IMR-90 (cell line): ENCODE measurements at regions not wholly inside any gene's neighbourhood (a gene's known extent, or its start where the extent isn't known, plus 50 kb on each side); places are given as distances from the start of the nearest gene placed in this dataset.
"Not testable (repeated sequence)": the region's sequence is repeated elsewhere in the genome, so short reads cannot be mapped to it uniquely, and the experiment has no call there.

Experiments used
- ATAC-seq: fragments of 200-7000 bp; cut with Tn5 transposase; 2 replicates; pipeline ENCODE4 v1.9.1; 2020; ENCODE audit warnings: low read depth, mild to moderate bottlenecking, moderate library complexity
- BruUV-seq: library from RNA; stranded (reverse); fragments of 400-500 nt; replicated peaks from 2 replicates; lab custom pipeline; 2021; lab: Mats Ljungman, UMichigan
- CTCF ChIA-PET: fragments of 300-600 bp; formaldehyde crosslinking; extraction: SDS; loops from one replicate; lab custom pipeline; 2021; ENCODE audit warnings: antibody characterized with exemption; lab: Yijun Ruan, JAX
- POLR2A ChIA-PET: fragments of 300-600 bp; sonication (Branson Sonifier 250); formaldehyde crosslinking; loops from one replicate; lab custom pipeline; 2022; ENCODE audit warnings: antibody characterized with exemption; ENCODE audit not compliant: unreplicated experiment; lab: Charles Lee
- DNase-seq: peaks from one replicate; pipeline ENCODE4 v3.0.0; 2013
- H2AFZ ChIP-seq: replicated peaks from 2 replicates; pipeline ENCODE3; 2013; ENCODE audit warnings: low read length, mild to moderate bottlenecking; ENCODE audit not compliant: poor library complexity
- H2AK5ac ChIP-seq: 2 replicates; pipeline ENCODE4 v1.6.1; 2013; ENCODE audit warnings: low read depth, low read length, inconsistent platforms
- H2AK9ac ChIP-seq: replicated peaks from 2 replicates; pipeline ENCODE3; 2013; ENCODE audit warnings: mild to moderate bottlenecking, low read depth, low read length, moderate library complexity; ENCODE audit not compliant: poor library complexity
- H2BK120ac ChIP-seq: 2 replicates; pipeline ENCODE4 v1.6.1; 2013; ENCODE audit warnings: low read depth, low read length, inconsistent platforms
- H2BK15ac ChIP-seq: 3 replicates; pipeline ENCODE4 v1.6.1; 2013; ENCODE audit warnings: low read depth, low read length, inconsistent platforms
- H2BK20ac ChIP-seq: 2 replicates; pipeline ENCODE4 v1.6.1; 2013; ENCODE audit warnings: low read depth, mild to moderate bottlenecking, inconsistent platforms, low read length, moderate library complexity
- H2BK5ac ChIP-seq: 2 replicates; pipeline ENCODE4 v1.6.1; 2013; ENCODE audit warnings: mild to moderate bottlenecking, low read depth, low read length, inconsistent platforms; ENCODE audit not compliant: poor library complexity, severe bottlenecking
- H3K14ac ChIP-seq: replicated peaks from 2 replicates; pipeline ENCODE4 v1.6.1; 2013; ENCODE audit warnings: low read depth, low read length, inconsistent platforms
- H3K18ac ChIP-seq: 2 replicates; pipeline ENCODE4 v1.6.1; 2013; ENCODE audit warnings: low read depth, low read length, control low read depth
- H3K23ac ChIP-seq: 2 replicates; pipeline ENCODE4 v1.6.1; 2013; ENCODE audit warnings: low read depth, low read length, inconsistent platforms
- H3K27ac ChIP-seq: 2 replicates; pipeline ENCODE4 v1.5.1; 2013; ENCODE audit warnings: mild to moderate bottlenecking, control low read depth, low read length; ENCODE audit not compliant: insufficient read depth
- H3K27me3 ChIP-seq: 2 replicates; pipeline ENCODE4 v1.6.1; 2013; ENCODE audit warnings: low read length; ENCODE audit not compliant: control insufficient read depth, insufficient read depth
- H3K36me3 ChIP-seq: 2 replicates; pipeline ENCODE4 v1.6.1; 2013; ENCODE audit warnings: low read length, mixed read lengths; ENCODE audit not compliant: control insufficient read depth, insufficient read depth
- H3K4ac ChIP-seq: 2 replicates; pipeline ENCODE4 v1.6.1; 2013; ENCODE audit warnings: low read depth, low read length, inconsistent platforms
- H3K4me1 ChIP-seq: 2 replicates; pipeline ENCODE4 v1.6.1; 2013; ENCODE audit warnings: low read length, mixed read lengths; ENCODE audit not compliant: control insufficient read depth, insufficient read depth
- H3K4me2 ChIP-seq: 2 replicates; pipeline ENCODE4 v1.6.1; 2013; ENCODE audit warnings: low read depth, mild to moderate bottlenecking, control low read depth, low read length, moderate library complexity
- H3K4me3 ChIP-seq: 2 replicates; pipeline ENCODE4 v1.5.1; 2013; ENCODE audit warnings: low read depth, mild to moderate bottlenecking, control low read depth, low read length, moderate library complexity; ENCODE audit not compliant: insufficient read depth
- H3K56ac ChIP-seq: 2 replicates; pipeline ENCODE4 v1.6.1; 2013; ENCODE audit warnings: low read length, inconsistent platforms; ENCODE audit not compliant: insufficient read depth; ENCODE audit errors: extremely low read depth
- H3K79me1 ChIP-seq, 2 experiments: 2 replicates each; pipeline ENCODE4 v1.6.1; 2013; ENCODE audit warnings: low read length in 2 of 2, inconsistent platforms in 1 of 2, low read depth in 1 of 2
- H3K9ac ChIP-seq: 2 replicates; pipeline ENCODE4 v1.6.1; 2013; ENCODE audit warnings: low read depth, low read length, control low read depth
- H3K9me1 ChIP-seq: 2 replicates; pipeline ENCODE4 v1.6.1; 2013; ENCODE audit warnings: low read length, inconsistent platforms; ENCODE audit not compliant: insufficient read depth
- H3K9me3 ChIP-seq: 2 replicates; pipeline ENCODE4 v1.6.1; 2013; ENCODE audit warnings: low read length; ENCODE audit not compliant: control insufficient read depth, insufficient read depth
- H4K20me1 ChIP-seq: 2 replicates; pipeline ENCODE4 v1.6.1; 2013; ENCODE audit warnings: low read length, inconsistent platforms; ENCODE audit not compliant: insufficient read depth
- H4K5ac ChIP-seq: 2 replicates; pipeline ENCODE4 v1.6.1; 2013; ENCODE audit warnings: mild to moderate bottlenecking, low read depth, low read length, control low read depth
- H4K8ac ChIP-seq, 2 experiments: 2 replicates each; pipeline ENCODE4 v1.6.1; 2013; ENCODE audit warnings: low read depth in 2 of 2, low read length in 2 of 2, control low read depth in 1 of 2, inconsistent platforms in 1 of 2
- H4K91ac ChIP-seq: 2 replicates; pipeline ENCODE4 v1.6.1; 2013; ENCODE audit warnings: low read depth, low read length, inconsistent platforms; ENCODE audit not compliant: insufficient read depth
- WGBS, 2 experiments: methylation state at CpG; one replicate each; pipeline versions ENCODE4 v1.1.5 to v1.1.7; 2013; ENCODE audit warnings: missing lambda C conversion rate in 2 of 2; ENCODE audit not compliant: insufficient read length in 1 of 2; ENCODE audit errors: extremely low coverage in 2 of 2; 5-methylcytosine and 5-hydroxymethylcytosine counted together
- dilution Hi-C: fragments of 300-500 bp; cut with HindIII; formaldehyde crosslinking; loops from one replicate; pipeline ENCODE4 v1.14.3; 2018; ENCODE audit warnings: low sequenced_read_pairs; ENCODE audit not compliant: unreplicated experiment
- in situ Hi-C: fragments of 300-500 bp; cut with MboI; formaldehyde crosslinking; loops from 3 replicates; pipeline ENCODE4 v1.14.3; 2019; ENCODE audit warnings: low sequenced_read_pairs, inconsistent platforms, mixed read lengths
- intact Hi-C: fragments of 100-400 bp; cut with micrococcal nuclease; formaldehyde crosslinking; loops from 2 replicates; pipeline ENCODE4 v1.10.0; 2022

DNA sequence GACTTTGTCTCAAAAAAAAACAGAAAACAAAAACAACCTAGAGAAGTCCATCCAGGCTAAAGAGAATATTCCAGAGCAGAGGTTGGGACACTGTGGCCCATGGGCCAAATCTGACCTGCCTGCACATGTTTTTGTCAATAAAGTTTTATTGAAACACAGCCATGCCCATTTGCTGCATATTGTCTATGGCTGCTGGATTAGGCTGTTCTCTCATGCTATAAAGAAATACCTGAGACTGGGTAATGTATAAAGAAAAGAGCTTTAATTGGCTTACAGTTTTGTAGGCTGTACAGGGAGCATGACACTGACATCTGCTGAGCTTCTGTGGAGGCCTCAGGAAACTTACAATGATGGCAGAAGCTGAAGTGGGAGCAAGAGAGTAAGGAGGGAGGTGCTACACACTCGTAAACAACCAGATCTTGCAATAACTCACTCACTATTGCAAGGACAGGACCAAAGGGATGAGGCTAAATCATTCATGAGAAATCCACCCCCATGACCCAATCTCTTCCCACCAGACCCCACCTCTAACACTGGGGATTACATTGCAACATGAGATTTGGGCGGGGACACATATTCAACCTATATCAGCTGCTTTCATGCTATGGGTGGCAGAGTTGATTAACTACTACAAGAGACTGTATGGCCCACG lies 122.5 kb upstream of the KRTAP5-11 start:
- H2AK9ac ChIP-seq, H3K56ac ChIP-seq, BruUV-seq, H3K4me1 ChIP-seq, DNase-seq, H2AK5ac ChIP-seq, H4K5ac ChIP-seq, H3K9me3 ChIP-seq, H2BK20ac ChIP-seq, H3K79me1 ChIP-seq, H2BK15ac ChIP-seq, intact Hi-C loops, CTCF ChIA-PET, H3K4me3 ChIP-seq, H4K20me1 ChIP-seq, POLR2A ChIA-PET, H3K14ac ChIP-seq, dilution Hi-C loops, H3K9ac ChIP-seq, in situ Hi-C loops, H3K27me3 ChIP-seq, H4K91ac ChIP-seq, H3K36me3 ChIP-seq, ATAC-seq, H3K27ac ChIP-seq, H2BK5ac ChIP-seq, H3K23ac ChIP-seq, H4K8ac ChIP-seq, H3K4ac ChIP-seq, H2BK120ac ChIP-seq, H3K18ac ChIP-seq, H3K9me1 ChIP-seq, H3K4me2 ChIP-seq, H2AFZ ChIP-seq: not testable (repeated sequence)
- no CpG with 5 or more reads among the region's 3 CpGs for WGBS, 2 experiments

DNA sequence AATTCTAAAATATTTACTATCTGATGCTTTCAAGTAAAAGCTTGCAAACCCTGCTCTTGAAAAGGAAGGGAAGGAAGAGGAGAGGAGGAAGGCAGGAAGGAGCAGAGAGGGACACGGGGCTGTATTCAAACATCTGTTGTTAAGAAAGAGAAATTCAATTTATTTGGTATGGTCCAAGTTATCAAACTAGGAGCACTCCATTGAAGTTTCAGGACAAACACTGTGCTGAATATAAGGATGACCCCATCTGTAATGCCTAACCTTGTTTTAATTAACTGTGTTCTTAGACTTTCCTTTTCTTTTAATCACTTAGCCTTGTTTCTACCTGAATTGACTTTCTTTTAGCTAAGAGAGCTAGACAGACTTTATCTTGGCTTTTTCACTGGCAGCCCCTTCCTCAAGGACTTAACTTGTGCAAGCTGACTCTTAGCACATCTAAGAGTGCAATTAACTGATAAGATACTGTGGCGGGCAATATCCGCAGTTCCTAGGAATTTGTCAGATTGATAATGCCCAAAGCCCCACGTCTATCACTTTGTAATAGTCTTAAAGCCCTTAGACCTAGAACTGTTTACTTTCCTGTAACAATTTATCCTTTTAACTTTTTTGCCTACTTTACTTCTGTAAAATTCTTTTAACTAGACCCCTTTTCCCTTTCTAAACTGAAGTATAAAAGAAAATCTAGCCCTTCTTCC lies 123.2 kb upstream of the KRTAP5-11 start:
- H2AK9ac ChIP-seq, in situ Hi-C loops, H3K14ac ChIP-seq, H3K23ac ChIP-seq, H3K4me1 ChIP-seq, H2AK5ac ChIP-seq, H3K27ac ChIP-seq, H2BK15ac ChIP-seq, DNase-seq, H3K4me2 ChIP-seq, H3K9me3 ChIP-seq, H3K27me3 ChIP-seq, H3K36me3 ChIP-seq, H3K18ac ChIP-seq, H3K4me3 ChIP-seq, H2BK120ac ChIP-seq, H2BK20ac ChIP-seq, intact Hi-C loops, H4K91ac ChIP-seq, BruUV-seq, H4K20me1 ChIP-seq, H4K8ac ChIP-seq, dilution Hi-C loops, H2AFZ ChIP-seq, ATAC-seq, H4K5ac ChIP-seq, H3K4ac ChIP-seq, H3K9me1 ChIP-seq, H2BK5ac ChIP-seq, H3K9ac ChIP-seq, POLR2A ChIA-PET, H3K56ac ChIP-seq, H3K79me1 ChIP-seq: not testable (repeated sequence)
- CTCF ChIA-PET = interaction anchor here (0.6 kb wide), 1 partner anchor 18 kb away, joined by 4 read pairs; no protein-coding TSS in a partner anchor
- 0% methylated on average over 1 of the region's 4 CpGs; no CpG with 5 or more reads in 1 of the 2 experiments for whole genome bisulfite sequencing, 2 experiments
